Dedifferentiated amniotic fluid mesenchymal stem cell (primary cell): ENCODE measurements at regions not wholly inside any gene's neighbourhood (a gene's known extent, or its start where the extent isn't known, plus 50 kb on each side); places are given as distances from the start of the nearest gene placed in this dataset.
"Not testable (repeated sequence)": the region's sequence is repeated elsewhere in the genome, so short reads cannot be mapped to it uniquely, and the experiment has no call there.

Experiments
- DNase-seq: peaks from one replicate; pipeline ENCODE4 v3.0.0-alpha.2; 2016; ENCODE audit errors: extremely low spot score

- DNase-seq: no peak
These were observed 194.9 kb downstream of the DIRAS2 start for GRCh38 chr9:90447773-90448172.

GRCh38 chr9:90449213-90449925 lies 193.3 kb downstream of the DIRAS2 start:
- DNase-seq: no peak

GRCh38 chr9:90451804-90452203 lies 190.8 kb downstream of the DIRAS2 start:
- DNase-seq: no peak

- DNase-seq: no peak
These were observed 187.3 kb downstream of the DIRAS2 start for GRCh38 chr9:90455316-90455715.

GRCh38 chr9:90457386-90458190 lies 185.0 kb downstream of the DIRAS2 start:
- no peak for DNase-seq

GRCh38 chr9:90458485-90458884 lies 184.1 kb downstream of the DIRAS2 start:
- no peak for DNase-seq

GRCh38 chr9:90459321-90459720 lies 183.3 kb downstream of the DIRAS2 start:
- DNase-seq: no peak

GRCh38 chr9:90460220-90460619 lies 182.4 kb downstream of the DIRAS2 start:
- DNase-seq: no peak

GRCh38 chr9:90464978-90465377 lies 177.6 kb downstream of the DIRAS2 start:
- no peak for DNase-seq

- no peak for DNase-seq
These were observed 176.2 kb downstream of the DIRAS2 start for GRCh38 chr9:90466441-90466840.

- no peak for DNase-seq
These were observed 173.2 kb downstream of the DIRAS2 start for GRCh38 chr9:90469435-90469834.

- DNase-seq: no peak
These were observed 172.7 kb downstream of the DIRAS2 start for GRCh38 chr9:90469865-90470387.

- DNase-seq: no peak
These were observed 166.6 kb downstream of the DIRAS2 start for GRCh38 chr9:90476058-90476457.

- DNase-seq: no peak
These were observed 165.1 kb downstream of the DIRAS2 start for GRCh38 chr9:90477535-90477934.

GRCh38 chr9:90478821-90479220 lies 163.8 kb downstream of the DIRAS2 start:
- no peak for DNase-seq

GRCh38 chr9:90485028-90485427 lies 157.6 kb downstream of the DIRAS2 start:
- no peak for DNase-seq

- DNase-seq: no peak
These were observed 153.6 kb downstream of the DIRAS2 start for GRCh38 chr9:90489066-90489465.

- no peak for DNase-seq
These were observed 142.9 kb downstream of the DIRAS2 start for GRCh38 chr9:90499761-90500160.

- no peak for DNase-seq
These were observed 140.5 kb downstream of the DIRAS2 start for GRCh38 chr9:90502134-90502533.

GRCh38 chr9:90504486-90504885 lies 138.1 kb downstream of the DIRAS2 start:
- DNase-seq: no peak

- DNase-seq: no peak
These were observed 136.9 kb downstream of the DIRAS2 start for GRCh38 chr9:90505695-90506094.

GRCh38 chr9:90506402-90506801 lies 136.2 kb downstream of the DIRAS2 start:
- DNase-seq: not testable (repeated sequence)

GRCh38 chr9:90507621-90508020 lies 135.0 kb downstream of the DIRAS2 start:
- no peak for DNase-seq
